H9 (cell line): ENCODE measurements at regions not wholly inside any gene's neighbourhood (a gene's known extent, or its start where the extent isn't known, plus 50 kb on each side); places are given as distances from the start of the nearest gene placed in this dataset.
"Not testable (repeated sequence)": the region's sequence is repeated elsewhere in the genome, so short reads cannot be mapped to it uniquely, and the experiment has no call there.

Experiments
- DNase-seq: peaks from one replicate; pipeline ENCODE4 v3.0.0-alpha.2; 2017
- H2AFZ ChIP-seq: one replicate; pipeline ENCODE4 v1.6.1; 2013; ENCODE audit warnings: mild to moderate bottlenecking, low read length, control low read depth, moderate library complexity
- H2AK5ac ChIP-seq: 2 replicates; pipeline ENCODE4 v1.6.1; 2013; ENCODE audit warnings: low read length, control low read depth, mixed read lengths; ENCODE audit not compliant: insufficient read length
- H2BK120ac ChIP-seq: one replicate; pipeline ENCODE4 v1.6.1; 2013; ENCODE audit warnings: low read depth, mild to moderate bottlenecking, low read length, control low read depth, inconsistent platforms; ENCODE audit not compliant: poor library complexity, severe bottlenecking
- H2BK12ac ChIP-seq: 2 replicates; pipeline ENCODE4 v1.6.1; 2013; ENCODE audit warnings: low read length, control low read depth, mixed read lengths, low read depth; ENCODE audit not compliant: insufficient read length
- H2BK15ac ChIP-seq: 2 replicates; pipeline ENCODE4 v1.6.1; 2013; ENCODE audit warnings: low read depth, low read length, control low read depth
- H2BK20ac ChIP-seq: one replicate; pipeline ENCODE4 v1.6.1; 2013; ENCODE audit warnings: low read depth, mild to moderate bottlenecking, low read length, control low read depth, inconsistent platforms; ENCODE audit not compliant: poor library complexity, severe bottlenecking
- H2BK5ac ChIP-seq: 2 replicates; pipeline ENCODE4 v1.6.1; 2013; ENCODE audit warnings: low read length, control low read depth, mixed read lengths; ENCODE audit not compliant: insufficient read length
- H3K14ac ChIP-seq: 2 replicates; pipeline ENCODE4 v1.6.1; 2013; ENCODE audit warnings: low read length, control low read depth; ENCODE audit not compliant: insufficient read depth
- H3K18ac ChIP-seq: 2 replicates; pipeline ENCODE4 v1.6.1; 2013; ENCODE audit warnings: low read depth, mild to moderate bottlenecking, mixed read lengths, low read length, control low read depth; ENCODE audit not compliant: insufficient read length
- H3K23ac ChIP-seq: 2 replicates; pipeline ENCODE4 v1.6.1; 2013; ENCODE audit warnings: low read length, control low read depth, mixed read lengths, low read depth; ENCODE audit not compliant: insufficient read length
- H3K23me2 ChIP-seq: 2 replicates; pipeline ENCODE4 v1.6.1; 2013; ENCODE audit warnings: low read depth, mild to moderate bottlenecking, mixed read lengths, low read length, control low read depth; ENCODE audit not compliant: insufficient read length, poor library complexity, severe bottlenecking
- H3K27ac ChIP-seq: 2 replicates; pipeline ENCODE4 v1.5.1; 2013; ENCODE audit warnings: low read length, control low read depth, mixed read lengths, low read depth; ENCODE audit not compliant: insufficient read length
- H3K27me3 ChIP-seq: 2 replicates; pipeline ENCODE4 v1.6.1; 2013; ENCODE audit warnings: low read length, control low read depth, inconsistent platforms; ENCODE audit not compliant: insufficient read depth
- H3K4ac ChIP-seq: 2 replicates; pipeline ENCODE4 v1.6.1; 2013; ENCODE audit warnings: low read depth, mild to moderate bottlenecking, control low read depth, inconsistent platforms, low read length, moderate library complexity
- H3K4me1 ChIP-seq: 2 replicates; pipeline ENCODE4 v1.6.1; 2013; ENCODE audit warnings: low read length, control low read depth, inconsistent platforms; ENCODE audit not compliant: insufficient read depth
- H3K4me2 ChIP-seq: 2 replicates; pipeline ENCODE4 v1.6.1; 2013; ENCODE audit warnings: low read length, control low read depth, mixed read lengths; ENCODE audit not compliant: insufficient read length, insufficient read depth
- H3K56ac ChIP-seq: 2 replicates; pipeline ENCODE4 v1.6.1; 2013; ENCODE audit warnings: low read depth, mild to moderate bottlenecking, mixed read lengths, low read length, control low read depth; ENCODE audit not compliant: insufficient read length
- H3K79me1 ChIP-seq: 2 replicates; pipeline ENCODE4 v1.6.1; 2013; ENCODE audit warnings: low read depth, mild to moderate bottlenecking, moderate library complexity, low read length, control low read depth, inconsistent platforms; ENCODE audit not compliant: insufficient read depth, poor library complexity, severe bottlenecking
- H3K79me2 ChIP-seq: 2 replicates; pipeline ENCODE4 v1.6.1; 2013; ENCODE audit warnings: low read length, control low read depth, inconsistent platforms; ENCODE audit not compliant: insufficient read depth
- H3K9ac ChIP-seq: 2 replicates; pipeline ENCODE4 v1.6.1; 2013; ENCODE audit warnings: low read length, control low read depth, mixed read lengths; ENCODE audit not compliant: insufficient read length; ENCODE audit errors: extremely low read depth
- H3K9me3 ChIP-seq: one replicate; pipeline ENCODE4 v1.6.1; 2013; ENCODE audit warnings: low read depth, low read length, inconsistent platforms; ENCODE audit not compliant: control insufficient read depth
- H3T11ph ChIP-seq: one replicate; pipeline ENCODE4 v1.6.1; 2013; ENCODE audit warnings: mild to moderate bottlenecking, low read length, control low read depth, inconsistent platforms
- H4K20me1 ChIP-seq: one replicate; pipeline ENCODE4 v1.6.1; 2013; ENCODE audit not compliant: control insufficient read depth, insufficient read length, insufficient read depth
- H4K5ac ChIP-seq: 2 replicates; pipeline ENCODE4 v1.6.1; 2013; ENCODE audit warnings: low read depth, mild to moderate bottlenecking, mixed read lengths, low read length, control low read depth; ENCODE audit not compliant: insufficient read length
- H4K8ac ChIP-seq: replicated peaks from 2 replicates; pipeline ENCODE4 v1.6.1; 2013; ENCODE audit warnings: low read length, control low read depth, mixed read lengths, low read depth; ENCODE audit not compliant: insufficient read length
- H4K91ac ChIP-seq: 2 replicates; pipeline ENCODE4 v1.6.1; 2013; ENCODE audit warnings: low read depth, mild to moderate bottlenecking, moderate library complexity, mixed read lengths, low read length, control low read depth; ENCODE audit not compliant: insufficient read length
- H3K27ac Mint-ChIP-seq, 3 experiments: 2 replicates in 2 of 3; 3 replicates in 1 of 3; pipeline ENCODE4 v1.8.0; 2020 to 2021; ENCODE audit warnings: mixed read lengths in 3 of 3, mild to moderate bottlenecking in 1 of 3, moderate library complexity in 1 of 3
- H3K27me3 Mint-ChIP-seq: 2 replicates; pipeline ENCODE4 v1.8.0; 2021; ENCODE audit warnings: low read depth, mild to moderate bottlenecking, moderate library complexity, mixed read lengths
- H3K36me3 Mint-ChIP-seq, 3 experiments: 2 replicates in 2 of 3; 3 replicates in 1 of 3; pipeline ENCODE4 v1.8.0; 2020 to 2021; ENCODE audit warnings: low read depth in 3 of 3, mixed read lengths in 3 of 3; ENCODE audit not compliant: insufficient read depth in 1 of 3
- H3K4me1 Mint-ChIP-seq, 2 experiments: 2 replicates each; pipeline ENCODE4 v1.8.0; 2020; ENCODE audit warnings: mixed read lengths in 2 of 2
- H3K4me3 Mint-ChIP-seq, 2 experiments: 2 replicates in 1 of 2; 3 replicates in 1 of 2; pipeline ENCODE4 v1.8.0; 2020 to 2021; ENCODE audit warnings: mild to moderate bottlenecking in 2 of 2, mixed read lengths in 2 of 2, moderate library complexity in 1 of 2
- H3K9me3 Mint-ChIP-seq, 2 experiments: 2 replicates in 1 of 2; 3 replicates in 1 of 2; pipeline ENCODE4 v1.8.0; 2020; ENCODE audit warnings: mild to moderate bottlenecking in 2 of 2, mixed read lengths in 2 of 2, moderate library complexity in 1 of 2
- CTCF ChIP-seq: fragments of 200-600 bp; sonication (generic); conservative IDR thresholded peaks from 3 replicates; pipeline ENCODE4 v1.8.0; 2021; ENCODE audit warnings: antibody characterized with exemption, mild to moderate bottlenecking
- whole genome bisulfite sequencing: extraction: QIAGEN DNeasy Blood & Tissue Kit; methylation state at CpG from one replicate; pipeline ENCODE4 v1.1.7; 2013; ENCODE audit warnings: missing lambda C conversion rate, low lambda C conversion rate, mixed read lengths; ENCODE audit not compliant: insufficient read length; ENCODE audit errors: extremely low coverage; 5-methylcytosine and 5-hydroxymethylcytosine counted together

- no peak overlapping the region; a peak in 1 of 5 replicates for H3K4me3 Mint-ChIP-seq
- peaks cover 2% of the 10 kb centered on the region; the same call in 1 of the 2 replicates for H3K27me3 Mint-ChIP-seq
Measured at GRCh38 chr15:31615643-31616415, 289.2 kb downstream of the KLF13 start.

GRCh38 chr15:31623297-31623696 is 296.7 kb downstream of the KLF13 start:
- not testable (repeated sequence) for H3T11ph ChIP-seq, H3K18ac ChIP-seq, H3K23ac ChIP-seq, H2AFZ ChIP-seq, H3K23me2 ChIP-seq, H2BK20ac ChIP-seq, H2BK12ac ChIP-seq, H3K4me1 Mint-ChIP-seq, H3K56ac ChIP-seq, H3K27me3 Mint-ChIP-seq, H3K79me2 ChIP-seq, H3K4me3 Mint-ChIP-seq, H2BK15ac ChIP-seq, H3K9me3 ChIP-seq, H2AK5ac ChIP-seq, H4K91ac ChIP-seq, H2BK120ac ChIP-seq, H3K4ac ChIP-seq, H3K27ac ChIP-seq, H3K27me3 ChIP-seq, H3K36me3 Mint-ChIP-seq, H4K8ac ChIP-seq, H3K9ac ChIP-seq, H3K4me1 ChIP-seq, H4K20me1 ChIP-seq, H3K4me2 ChIP-seq, H3K79me1 ChIP-seq, H4K5ac ChIP-seq, DNase-seq, H3K27ac Mint-ChIP-seq, H2BK5ac ChIP-seq, H3K14ac ChIP-seq
- H3K9me3 Mint-ChIP-seq: peaks cover 32% of the 10 kb centered on the region in 2 experiments
- WGBS: no CpG with 5 or more reads among the region's 11 CpGs

More at GRCh38 chr15:31615643-31616415, 289.2 kb downstream of the KLF13 start:
- Histone ChIP-seq H4K20me1 (no peaks in the 10 kb centered on the region), H3K18ac (no peak overlapping the region), H3T11ph (no peak overlapping the region), H3K9ac (no peak overlapping the region), H3K23ac (no peak overlapping the region), H2BK120ac (no peak overlapping the region), H4K8ac (no peak overlapping the region), H3K14ac (no peak overlapping the region), H3K4ac (no peak overlapping the region), H3K4me1 (no peaks in the 10 kb centered on the region), H3K9me3 (no peaks in the 10 kb centered on the region), H2BK15ac (no peak overlapping the region), H2BK12ac (no peak overlapping the region), H3K79me1 (no peaks in the 10 kb centered on the region), H3K23me2 (no peaks in the 10 kb centered on the region), H4K91ac (no peak overlapping the region), H3K56ac (peak overlapping the region; percentile 16), H2AFZ (no peak overlapping the region), H3K79me2 (no peaks in the 10 kb centered on the region), H3K4me2 (no peak overlapping the region), H2BK20ac (no peak overlapping the region), H4K5ac (no peak overlapping the region), H3K27ac (no peak overlapping the region), H3K27me3 (no peaks in the 10 kb centered on the region), H2BK5ac (no peak overlapping the region), H2AK5ac (no peak overlapping the region)
- no peak for DNase-seq
- no peak for TF ChIP-seq CTCF
- no CpG with 5 or more reads among the region's 9 CpGs for WGBS
- H3K9me3 Mint-ChIP-seq: peaks cover 0 to under 1% of the 10 kb centered on the region in 2 experiments; a peak in 3 of 5 replicates
- no peaks in the 10 kb centered on the region for H3K36me3 Mint-ChIP-seq
- H3K4me1 Mint-ChIP-seq: no peaks in the 10 kb centered on the region
- peak overlapping the region in 1 of 3 experiments; percentile 53; a peak in 1 of 7 replicates for H3K27ac Mint-ChIP-seq
